ENCODE measurements at regions not wholly inside any gene's neighbourhood (a gene's known extent, or its start where the extent isn't known, plus 50 kb on each side); places are given as distances from the start of the nearest gene placed in this dataset.

DNA sequence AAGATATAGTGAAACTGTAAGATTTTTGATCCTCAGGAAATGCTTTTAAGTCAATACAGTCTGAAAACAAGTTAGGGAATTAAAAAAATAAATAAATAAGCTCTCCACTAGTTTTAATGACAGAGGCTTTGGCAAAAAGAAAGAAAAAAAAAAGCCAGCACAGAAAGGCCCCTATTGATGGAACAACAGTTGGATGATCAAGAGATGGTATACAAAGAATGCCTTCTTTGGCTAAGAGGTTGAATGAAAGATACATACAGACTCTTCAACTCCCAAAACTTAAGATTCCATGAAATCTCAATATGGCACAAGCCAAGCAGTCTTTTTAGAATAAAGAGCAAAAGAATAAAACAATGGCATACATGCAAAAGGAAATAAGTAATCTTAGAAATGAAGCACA is 64.0 kb upstream of the GALNT5 start:
- ChIA-PET POLR2A (no interaction called here), SMC1A (ENCODE audit: uncharacterized antibody, unreplicated experiment) (interaction anchor here (0.6 to 3.5 kb wide), 74 partner anchors 10 to 1824 kb away, joined by 3 to 107 read pairs (median 4); no protein-coding TSS in a partner anchor), CTCF (interaction anchor here (0.6 to 4.3 kb wide), 63 partner anchors 9 to 1824 kb away, joined by 3 to 100 read pairs (median 4); no protein-coding TSS in a partner anchor), RAD21 (ENCODE audit: unreplicated experiment) (interaction anchor here (0.7 to 2.8 kb wide), 44 partner anchors 10 to 1825 kb away, joined by 3 to 32 read pairs (median 4); partner anchors contain the start of gene NR4A2)
- DNase-seq (ENCODE audit: low read depth, low spot score): no peak
- peaks cover 0 to 3% of the 10 kb centered on the region in 2 experiments; a peak in 1 of 4 replicates for H3K27me3 ChIP-seq (replicated peaks in 1 of 2; ENCODE audit: control insufficient read depth in 2 of 2, insufficient read depth in 2 of 2, low read length in 1 of 2)
- no peak overlapping the region for H3K4me3 ChIP-seq
- H3K36me3 ChIP-seq (ENCODE audit: control insufficient read depth in 2 of 2, insufficient read depth in 2 of 2, low read length in 1 of 2): no peaks in the 10 kb centered on the region
- H2AFZ ChIP-seq (ENCODE audit: control insufficient read depth, low read depth, low read length): no peak overlapping the region
- no peaks in the 10 kb centered on the region for H3K79me2 ChIP-seq (ENCODE audit: control insufficient read depth, insufficient read depth, low read length)
- H3K4me1 ChIP-seq (ENCODE audit: control insufficient read depth, insufficient read depth, low read length): peaks cover 10% of the 10 kb centered on the region; the same call in 1 of the 2 replicates
- H3K27ac ChIP-seq (ENCODE audit: control insufficient read depth, insufficient read depth): no peak overlapping the region
- in situ Hi-C loops (cut with MboI) (loop anchor here (10.0 kb wide), 1 partner anchor 1819 kb away; no protein-coding TSS in a partner anchor), intact Hi-C loops (cut with micrococcal nuclease; ENCODE audit: unreplicated experiment) (loop anchor here (2.0 to 5.0 kb wide), 3 partner anchors 135 to 606 kb away; no protein-coding TSS in a partner anchor)
- no peaks in the 10 kb centered on the region for H4K20me1 ChIP-seq (ENCODE audit: control insufficient read depth, insufficient read depth)
- FAIRE-seq: peak; percentile 27
- no peak overlapping the region for H3K9ac ChIP-seq (ENCODE audit: control insufficient read depth, insufficient read depth, low read length)
- BruUV-seq (replicated peaks): no TSS peak
- ATAC-seq: peak; percentile 49
- H3K9me3 ChIP-seq (replicated peaks; ENCODE audit: control insufficient read depth, insufficient read depth, low read length): no peaks in the 10 kb centered on the region
- no peak overlapping the region for H3K4me2 ChIP-seq (ENCODE audit: control insufficient read depth, insufficient read depth)
- TF ChIP-seq, protein P1, sequence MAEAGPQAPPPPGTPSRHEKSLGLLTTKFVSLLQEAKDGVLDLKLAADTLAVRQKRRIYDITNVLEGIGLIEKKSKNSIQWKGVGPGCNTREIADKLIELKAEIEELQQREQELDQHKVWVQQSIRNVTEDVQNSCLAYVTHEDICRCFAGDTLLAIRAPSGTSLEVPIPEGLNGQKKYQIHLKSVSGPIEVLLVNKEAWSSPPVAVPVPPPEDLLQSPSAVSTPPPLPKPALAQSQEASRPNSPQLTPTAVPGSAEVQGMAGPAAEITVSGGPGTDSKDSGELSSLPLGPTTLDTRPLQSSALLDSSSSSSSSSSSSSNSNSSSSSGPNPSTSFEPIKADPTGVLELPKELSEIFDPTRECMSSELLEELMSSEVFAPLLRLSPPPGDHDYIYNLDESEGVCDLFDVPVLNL (IDR thresholded peaks at IDR 0.05; ENCODE audit: low read depth, low read length): no peak
- TF ChIP-seq HCFC1 (IDR thresholded peaks at IDR 0.05; ENCODE audit: low read length): no peak
- TF ChIP-seq NR2F1 (conservative IDR thresholded peaks at IDR 0.05): no peak
- TF ChIP-seq, protein P2, sequence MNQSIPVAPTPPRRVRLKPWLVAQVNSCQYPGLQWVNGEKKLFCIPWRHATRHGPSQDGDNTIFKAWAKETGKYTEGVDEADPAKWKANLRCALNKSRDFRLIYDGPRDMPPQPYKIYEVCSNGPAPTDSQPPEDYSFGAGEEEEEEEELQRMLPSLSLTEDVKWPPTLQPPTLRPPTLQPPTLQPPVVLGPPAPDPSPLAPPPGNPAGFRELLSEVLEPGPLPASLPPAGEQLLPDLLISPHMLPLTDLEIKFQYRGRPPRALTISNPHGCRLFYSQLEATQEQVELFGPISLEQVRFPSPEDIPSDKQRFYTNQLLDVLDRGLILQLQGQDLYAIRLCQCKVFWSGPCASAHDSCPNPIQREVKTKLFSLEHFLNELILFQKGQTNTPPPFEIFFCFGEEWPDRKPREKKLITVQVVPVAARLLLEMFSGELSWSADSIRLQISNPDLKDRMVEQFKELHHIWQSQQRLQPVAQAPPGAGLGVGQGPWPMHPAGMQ (IDR thresholded peaks at IDR 0.05; ENCODE audit: borderline replicate concordance): no peak
- TF ChIP-seq IKZF1 (conservative IDR thresholded peaks at IDR 0.05): no peak
- TF ChIP-seq, protein P3, sequence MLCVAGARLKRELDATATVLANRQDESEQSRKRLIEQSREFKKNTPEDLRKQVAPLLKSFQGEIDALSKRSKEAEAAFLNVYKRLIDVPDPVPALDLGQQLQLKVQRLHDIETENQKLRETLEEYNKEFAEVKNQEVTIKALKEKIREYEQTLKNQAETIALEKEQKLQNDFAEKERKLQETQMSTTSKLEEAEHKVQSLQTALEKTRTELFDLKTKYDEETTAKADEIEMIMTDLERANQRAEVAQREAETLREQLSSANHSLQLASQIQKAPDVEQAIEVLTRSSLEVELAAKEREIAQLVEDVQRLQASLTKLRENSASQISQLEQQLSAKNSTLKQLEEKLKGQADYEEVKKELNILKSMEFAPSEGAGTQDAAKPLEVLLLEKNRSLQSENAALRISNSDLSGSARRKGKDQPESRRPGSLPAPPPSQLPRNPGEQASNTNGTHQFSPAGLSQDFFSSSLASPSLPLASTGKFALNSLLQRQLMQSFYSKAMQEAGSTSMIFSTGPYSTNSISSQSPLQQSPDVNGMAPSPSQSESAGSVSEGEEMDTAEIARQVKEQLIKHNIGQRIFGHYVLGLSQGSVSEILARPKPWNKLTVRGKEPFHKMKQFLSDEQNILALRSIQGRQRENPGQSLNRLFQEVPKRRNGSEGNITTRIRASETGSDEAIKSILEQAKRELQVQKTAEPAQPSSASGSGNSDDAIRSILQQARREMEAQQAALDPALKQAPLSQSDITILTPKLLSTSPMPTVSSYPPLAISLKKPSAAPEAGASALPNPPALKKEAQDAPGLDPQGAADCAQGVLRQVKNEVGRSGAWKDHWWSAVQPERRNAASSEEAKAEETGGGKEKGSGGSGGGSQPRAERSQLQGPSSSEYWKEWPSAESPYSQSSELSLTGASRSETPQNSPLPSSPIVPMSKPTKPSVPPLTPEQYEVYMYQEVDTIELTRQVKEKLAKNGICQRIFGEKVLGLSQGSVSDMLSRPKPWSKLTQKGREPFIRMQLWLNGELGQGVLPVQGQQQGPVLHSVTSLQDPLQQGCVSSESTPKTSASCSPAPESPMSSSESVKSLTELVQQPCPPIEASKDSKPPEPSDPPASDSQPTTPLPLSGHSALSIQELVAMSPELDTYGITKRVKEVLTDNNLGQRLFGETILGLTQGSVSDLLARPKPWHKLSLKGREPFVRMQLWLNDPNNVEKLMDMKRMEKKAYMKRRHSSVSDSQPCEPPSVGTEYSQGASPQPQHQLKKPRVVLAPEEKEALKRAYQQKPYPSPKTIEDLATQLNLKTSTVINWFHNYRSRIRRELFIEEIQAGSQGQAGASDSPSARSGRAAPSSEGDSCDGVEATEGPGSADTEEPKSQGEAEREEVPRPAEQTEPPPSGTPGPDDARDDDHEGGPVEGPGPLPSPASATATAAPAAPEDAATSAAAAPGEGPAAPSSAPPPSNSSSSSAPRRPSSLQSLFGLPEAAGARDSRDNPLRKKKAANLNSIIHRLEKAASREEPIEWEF (IDR thresholded peaks at IDR 0.05; ENCODE audit: insufficient replicate concordance, low read depth, low read length): no peak
- TF ChIP-seq, protein P4, sequence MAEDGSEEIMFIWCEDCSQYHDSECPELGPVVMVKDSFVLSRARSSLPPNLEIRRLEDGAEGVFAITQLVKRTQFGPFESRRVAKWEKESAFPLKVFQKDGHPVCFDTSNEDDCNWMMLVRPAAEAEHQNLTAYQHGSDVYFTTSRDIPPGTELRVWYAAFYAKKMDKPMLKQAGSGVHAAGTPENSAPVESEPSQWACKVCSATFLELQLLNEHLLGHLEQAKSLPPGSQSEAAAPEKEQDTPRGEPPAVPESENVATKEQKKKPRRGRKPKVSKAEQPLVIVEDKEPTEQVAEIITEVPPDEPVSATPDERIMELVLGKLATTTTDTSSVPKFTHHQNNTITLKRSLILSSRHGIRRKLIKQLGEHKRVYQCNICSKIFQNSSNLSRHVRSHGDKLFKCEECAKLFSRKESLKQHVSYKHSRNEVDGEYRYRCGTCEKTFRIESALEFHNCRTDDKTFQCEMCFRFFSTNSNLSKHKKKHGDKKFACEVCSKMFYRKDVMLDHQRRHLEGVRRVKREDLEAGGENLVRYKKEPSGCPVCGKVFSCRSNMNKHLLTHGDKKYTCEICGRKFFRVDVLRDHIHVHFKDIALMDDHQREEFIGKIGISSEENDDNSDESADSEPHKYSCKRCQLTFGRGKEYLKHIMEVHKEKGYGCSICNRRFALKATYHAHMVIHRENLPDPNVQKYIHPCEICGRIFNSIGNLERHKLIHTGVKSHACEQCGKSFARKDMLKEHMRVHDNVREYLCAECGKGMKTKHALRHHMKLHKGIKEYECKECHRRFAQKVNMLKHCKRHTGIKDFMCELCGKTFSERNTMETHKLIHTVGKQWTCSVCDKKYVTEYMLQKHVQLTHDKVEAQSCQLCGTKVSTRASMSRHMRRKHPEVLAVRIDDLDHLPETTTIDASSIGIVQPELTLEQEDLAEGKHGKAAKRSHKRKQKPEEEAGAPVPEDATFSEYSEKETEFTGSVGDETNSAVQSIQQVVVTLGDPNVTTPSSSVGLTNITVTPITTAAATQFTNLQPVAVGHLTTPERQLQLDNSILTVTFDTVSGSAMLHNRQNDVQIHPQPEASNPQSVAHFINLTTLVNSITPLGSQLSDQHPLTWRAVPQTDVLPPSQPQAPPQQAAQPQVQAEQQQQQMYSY (CRISPR knock-in tag; IDR thresholded peaks at IDR 0.05): no peak
- TF ChIP-seq ZSCAN29 (IDR thresholded peaks at IDR 0.05): no peak
- no peak for TF ChIP-seq RB1 (IDR thresholded peaks at IDR 0.05; ENCODE audit: borderline replicate concordance)
